ENCODE measurements at regions not wholly inside any gene's neighbourhood (a gene's known extent, or its start where the extent isn't known, plus 50 kb on each side); places are given as distances from the start of the nearest gene placed in this dataset.

DNA sequence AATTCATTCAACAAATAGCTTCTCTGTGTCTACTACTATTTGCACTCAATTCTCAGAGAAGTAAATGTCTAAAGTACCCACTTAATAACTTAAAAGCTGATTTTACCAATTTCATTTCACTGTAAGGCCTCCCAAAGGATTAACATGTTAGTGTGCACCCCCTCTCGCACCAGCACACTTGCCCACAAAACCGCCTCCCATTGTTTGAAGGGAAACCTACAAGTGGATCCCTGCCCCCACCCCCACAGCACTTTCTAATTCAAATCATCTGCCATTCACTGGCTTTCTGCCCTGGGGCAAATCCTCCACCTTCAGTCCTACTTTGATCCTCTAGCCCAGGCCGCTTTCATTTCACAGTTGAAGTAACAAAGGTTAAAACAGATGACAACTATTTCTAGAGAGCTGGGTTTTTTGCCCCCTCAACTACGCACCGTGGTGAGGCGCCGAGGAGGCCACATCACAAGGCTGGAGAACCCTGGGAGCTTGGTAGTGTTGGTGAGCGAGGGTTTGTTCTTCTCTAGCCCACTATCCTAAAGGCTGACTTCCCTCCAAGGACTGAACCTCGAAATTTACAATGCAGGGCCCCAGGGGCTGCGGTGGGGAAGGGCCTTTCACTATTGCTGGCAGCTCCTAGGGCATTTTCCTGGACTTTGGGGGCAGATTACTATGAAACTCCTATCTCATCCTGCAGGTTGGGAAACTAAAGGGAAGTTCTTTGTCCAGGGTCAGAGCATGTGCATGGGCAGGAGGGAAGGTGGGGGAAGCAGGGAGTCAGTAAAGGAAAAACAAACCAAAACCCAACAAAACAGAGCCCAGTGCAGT, 517.4 kb upstream of the ZMIZ1 start:
- DNase-seq, result no peak

- DNase-seq, result no peak
Observed at GRCh38 chr10:78552261-78552811, 516.4 kb upstream of the ZMIZ1 start.

- no peak for DNase-seq
Observed at GRCh38 chr10:78553792-78554191, 515.0 kb upstream of the ZMIZ1 start.

GRCh38 chr10:78555128-78555527, 513.6 kb upstream of the ZMIZ1 start:
- DNase-seq, result no peak

DNA sequence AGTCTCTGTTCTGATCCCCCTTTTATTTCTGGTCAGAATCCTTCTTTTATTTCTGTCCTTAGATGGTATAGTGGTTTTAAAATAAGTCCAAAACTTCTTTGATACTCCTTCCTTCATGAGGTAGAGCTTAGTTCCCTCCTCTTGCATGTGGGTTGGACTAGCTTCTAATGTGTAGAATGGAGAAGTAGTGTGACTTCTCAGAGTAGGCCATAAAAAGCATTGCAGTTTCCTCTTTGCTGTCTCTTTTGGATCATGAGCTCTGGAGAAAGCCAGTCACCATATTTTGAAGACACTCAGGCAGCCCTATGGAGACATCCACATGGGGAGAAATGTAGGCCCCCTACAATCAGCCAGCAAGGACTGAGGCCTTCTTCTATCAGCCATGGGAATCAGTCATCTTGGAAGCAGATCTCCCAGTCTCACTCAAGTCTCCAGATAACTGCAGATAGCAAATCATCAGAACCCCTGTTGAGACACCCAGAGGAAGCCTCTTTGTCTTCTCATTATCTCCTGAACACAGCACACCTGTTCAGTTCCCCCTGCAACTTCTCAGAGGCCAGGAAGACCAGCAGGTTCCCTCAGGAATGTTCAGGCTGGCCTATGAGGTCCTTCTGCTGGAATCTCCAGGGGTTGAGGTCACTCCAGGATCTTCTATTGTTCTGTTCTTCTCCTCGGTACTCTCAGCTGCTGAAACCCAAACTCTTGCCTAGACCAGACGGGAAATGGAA, 511.9 kb upstream of the ZMIZ1 start:
- DNase-seq, result no peak

DNA sequence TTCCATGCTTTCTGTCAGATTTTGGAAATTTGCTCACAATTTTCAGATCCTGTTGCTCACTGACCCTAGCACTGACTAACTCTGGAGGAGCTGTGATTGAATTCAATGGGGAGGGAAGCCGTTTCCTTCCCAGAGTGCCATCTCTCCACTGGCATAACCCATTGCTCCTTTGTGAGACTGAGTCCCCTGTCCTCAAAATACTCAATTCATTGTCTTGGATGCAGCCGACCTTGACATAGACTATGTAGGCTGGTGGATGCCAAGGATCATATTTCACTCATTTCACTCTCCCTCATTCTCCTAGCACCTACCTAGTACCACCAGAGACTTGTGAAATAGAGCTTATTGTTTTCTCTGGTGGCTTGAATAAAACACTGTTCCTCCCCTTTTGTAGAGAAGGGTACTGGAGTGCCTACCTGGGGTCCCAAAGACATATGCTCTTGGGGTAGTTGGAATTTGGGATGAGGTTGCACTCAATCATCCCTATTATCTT, 511.3 kb upstream of the ZMIZ1 start:
- DNase-seq, result no peak

- no peak for DNase-seq
Observed at GRCh38 chr10:78559661-78560340, 509.0 kb upstream of the ZMIZ1 start.

DNA sequence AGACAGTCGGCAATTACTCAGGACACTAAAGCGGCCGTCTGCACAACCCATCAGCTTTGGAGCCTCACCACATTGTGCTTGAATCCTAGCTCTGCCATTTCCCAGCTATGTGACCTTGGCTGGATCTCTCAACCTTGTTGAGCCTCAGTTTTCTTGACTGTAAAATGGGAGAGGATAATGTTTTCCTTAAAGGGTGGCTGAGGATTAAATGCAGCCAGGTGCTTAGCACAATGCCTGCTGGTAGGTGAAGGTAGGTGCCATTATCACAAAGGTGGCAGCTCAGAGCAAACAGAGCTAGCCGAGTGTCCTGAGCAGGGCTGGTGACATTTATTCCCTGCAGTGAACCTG, 508.5 kb upstream of the ZMIZ1 start:
- DNase-seq, result no peak

- DNase-seq, result no peak
Observed at GRCh38 chr10:78563314-78563713, 505.5 kb upstream of the ZMIZ1 start.

DNA sequence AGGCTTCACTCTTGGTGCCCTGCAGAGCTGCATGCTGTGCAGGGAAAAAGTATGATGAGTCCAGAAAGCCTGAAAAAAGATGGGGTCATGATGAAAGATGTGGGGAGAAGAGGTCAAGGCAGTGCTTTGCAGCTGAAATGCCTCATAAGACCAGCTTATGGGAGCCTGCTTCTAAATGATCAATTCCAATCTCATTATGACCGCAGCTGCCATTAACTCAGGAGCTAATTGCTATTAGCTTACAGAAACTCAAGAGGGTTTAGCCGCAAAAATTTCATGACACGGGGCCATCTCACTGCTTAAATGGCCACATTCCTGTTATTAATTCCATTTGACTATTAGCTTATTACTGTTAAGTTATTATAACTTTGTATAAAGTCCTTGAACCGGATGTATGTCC, 502.9 kb upstream of the ZMIZ1 start:
- DNase-seq, result no peak

DNA sequence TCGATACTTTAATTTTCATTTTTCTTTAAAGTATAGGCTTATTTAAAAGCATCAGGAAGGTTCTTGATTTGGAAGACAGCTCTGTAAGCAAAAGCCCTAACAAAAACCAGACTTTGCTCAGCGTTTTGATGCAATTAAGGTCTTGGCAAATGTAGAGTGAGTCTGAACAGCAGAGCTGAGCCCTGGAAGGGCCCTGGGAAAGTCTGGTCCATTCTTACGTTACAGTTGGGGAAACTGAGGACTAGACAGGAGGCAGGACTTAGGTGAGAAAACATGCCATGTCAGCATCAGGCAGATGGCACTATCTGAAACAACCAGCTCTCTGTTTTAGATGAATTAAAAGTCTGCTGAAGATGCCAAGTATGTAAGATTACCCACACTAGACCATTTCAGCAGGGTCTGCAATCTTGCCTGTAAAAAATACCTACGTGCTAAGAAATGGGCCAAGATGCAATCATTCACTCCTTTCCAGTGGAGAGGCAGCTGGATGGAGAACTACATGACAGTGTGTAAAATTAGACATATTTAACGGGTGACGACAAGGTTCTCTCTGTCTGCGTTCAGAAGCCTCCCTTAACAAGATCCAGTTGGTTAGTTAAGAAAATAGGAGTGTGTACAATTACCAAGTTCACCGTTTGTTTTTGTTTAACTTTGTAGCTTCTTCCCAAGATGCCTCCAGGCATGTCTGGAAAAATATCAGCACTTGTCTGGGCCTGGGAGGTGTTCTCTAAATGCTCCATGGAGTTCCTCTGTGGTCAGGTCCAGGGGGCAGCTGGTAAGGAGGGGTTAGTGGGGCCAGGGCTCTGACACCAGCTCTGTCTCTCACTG, 502.3 kb upstream of the ZMIZ1 start:
- DNase-seq, result no peak

DNA sequence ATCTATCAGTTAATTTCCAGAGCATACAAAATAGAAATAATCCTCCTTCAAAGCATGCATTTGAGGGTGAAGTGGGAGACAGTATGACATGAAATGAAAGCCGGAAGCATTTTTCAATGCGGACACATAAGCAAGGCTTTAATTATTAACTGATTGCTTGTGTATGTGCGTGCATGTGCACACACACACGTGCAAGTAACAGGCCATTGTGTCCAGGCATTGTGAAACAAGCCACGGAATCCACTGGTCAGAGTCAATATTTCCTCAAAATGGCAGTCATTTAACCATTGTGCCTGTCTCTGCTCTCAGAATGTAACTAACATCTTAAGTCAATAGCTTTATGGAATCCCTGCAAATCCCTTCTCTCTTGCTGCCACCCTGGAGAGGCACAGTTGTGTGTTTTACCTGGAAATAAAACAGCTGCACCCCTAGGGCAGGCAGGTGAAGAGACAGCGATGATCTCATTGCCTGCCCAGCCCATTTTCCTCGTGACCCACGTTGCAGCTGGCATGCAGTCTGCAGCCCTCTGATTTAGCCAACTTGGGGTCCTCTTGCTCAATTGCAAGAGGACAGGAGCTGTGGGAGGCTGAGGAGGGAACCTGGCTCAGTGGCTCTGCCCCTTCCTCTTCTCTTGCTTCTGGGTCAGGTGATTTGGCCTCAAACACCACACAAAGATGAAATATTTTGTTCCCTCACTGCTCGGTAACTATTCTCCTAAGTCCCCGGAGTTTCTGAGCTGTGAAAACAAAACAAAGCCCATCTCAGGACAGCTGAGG, 500.9 kb upstream of the ZMIZ1 start:
- DNase-seq, result no peak

DNA sequence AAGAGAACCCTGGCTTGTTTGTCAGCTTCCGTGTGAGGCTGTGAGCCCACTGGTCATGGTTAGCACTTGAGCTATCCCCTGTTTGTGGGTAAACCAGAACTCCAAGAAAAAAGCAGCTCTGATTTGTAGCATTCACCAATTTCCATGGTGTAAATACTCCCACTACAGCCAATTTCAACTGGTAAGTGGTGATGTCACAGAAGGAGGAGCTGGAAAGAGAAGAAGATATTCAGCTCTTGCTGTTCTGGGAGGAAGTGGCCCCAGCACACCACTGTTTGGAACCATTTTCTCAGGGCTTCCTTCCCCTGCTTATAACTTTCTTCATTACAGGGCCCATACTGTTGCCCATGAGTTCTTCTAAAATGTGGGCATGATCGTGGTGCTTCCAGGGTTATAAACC, 500.1 kb upstream of the ZMIZ1 start:
- no peak for DNase-seq

DNA sequence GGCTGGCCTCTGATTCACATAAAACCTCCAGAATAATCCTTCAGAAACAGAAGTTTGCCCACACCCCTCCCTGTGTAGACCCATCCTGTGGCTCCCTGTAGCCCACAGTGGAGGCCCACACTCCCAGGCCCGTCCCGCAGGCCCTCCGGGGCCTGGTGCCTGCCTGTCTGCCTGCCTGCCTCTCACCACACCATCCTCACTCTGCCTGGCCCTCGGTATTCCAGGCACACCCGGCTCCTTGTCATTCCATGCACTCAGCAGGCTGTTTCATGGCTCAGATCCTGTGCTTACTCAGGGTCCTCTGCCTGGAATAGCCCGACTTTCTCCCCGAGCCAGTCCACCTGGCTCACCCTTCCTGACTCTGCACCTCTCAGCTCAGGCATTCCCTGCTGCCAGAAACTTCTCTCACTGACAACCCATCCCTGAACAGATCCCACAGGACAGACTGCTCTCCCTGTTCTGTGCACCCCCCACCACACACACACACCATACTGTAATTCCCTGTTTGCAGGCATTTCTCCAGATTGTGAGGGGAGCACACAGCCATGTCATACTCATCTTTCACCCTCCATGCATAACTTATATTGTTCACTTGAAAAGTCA, 498.0 kb upstream of the ZMIZ1 start:
- no peak for DNase-seq

DNA sequence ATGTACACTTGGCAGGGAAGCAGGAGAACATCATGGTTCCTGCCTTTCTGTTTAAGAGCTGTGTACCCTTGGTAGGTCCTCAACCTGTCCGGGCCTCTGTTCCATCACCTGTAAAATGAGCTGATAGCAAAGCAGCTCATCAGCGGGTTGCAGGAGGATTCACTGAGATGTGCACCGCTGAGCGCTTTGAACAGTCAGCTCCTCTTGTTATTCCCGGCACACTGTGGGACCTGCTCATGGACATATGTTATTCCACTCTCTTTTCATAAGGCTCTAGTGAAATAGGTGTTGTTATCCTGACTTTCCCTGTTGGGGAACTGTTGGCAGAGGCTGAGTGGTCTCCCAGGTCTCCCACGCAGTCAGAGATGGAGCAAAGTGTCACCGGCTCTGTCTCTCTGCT, 497.5 kb upstream of the ZMIZ1 start:
- DNase-seq, result no peak

GRCh38 chr10:78571891-78572290, 496.9 kb upstream of the ZMIZ1 start:
- DNase-seq, result no peak

- DNase-seq, result no peak
Observed at GRCh38 chr10:78572565-78572964, 496.2 kb upstream of the ZMIZ1 start.

GRCh38 chr10:78574547-78574946, 494.2 kb upstream of the ZMIZ1 start:
- no peak for DNase-seq

GRCh38 chr10:78575400-78575799, 493.4 kb upstream of the ZMIZ1 start:
- DNase-seq, result no peak

DNA sequence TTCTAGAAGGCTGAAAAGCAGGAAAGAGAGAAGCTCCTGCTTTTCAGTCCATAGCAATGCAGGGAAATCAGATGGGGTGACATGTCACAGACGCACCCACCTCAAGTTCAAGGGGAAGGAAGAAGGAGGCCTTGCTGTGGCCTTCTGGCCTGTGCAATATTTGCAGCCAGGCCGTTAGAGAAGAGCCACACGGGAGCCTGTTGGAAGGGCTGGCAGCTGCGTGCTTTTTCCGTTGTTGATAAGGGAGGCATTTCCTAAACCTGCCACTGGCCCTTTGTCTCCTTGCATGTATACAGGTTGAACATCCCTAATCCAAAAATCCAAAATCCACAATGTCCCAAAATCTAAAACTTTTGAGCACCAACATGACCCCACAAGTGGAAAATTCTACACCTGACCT, 492.5 kb upstream of the ZMIZ1 start:
- no peak for DNase-seq

DNA sequence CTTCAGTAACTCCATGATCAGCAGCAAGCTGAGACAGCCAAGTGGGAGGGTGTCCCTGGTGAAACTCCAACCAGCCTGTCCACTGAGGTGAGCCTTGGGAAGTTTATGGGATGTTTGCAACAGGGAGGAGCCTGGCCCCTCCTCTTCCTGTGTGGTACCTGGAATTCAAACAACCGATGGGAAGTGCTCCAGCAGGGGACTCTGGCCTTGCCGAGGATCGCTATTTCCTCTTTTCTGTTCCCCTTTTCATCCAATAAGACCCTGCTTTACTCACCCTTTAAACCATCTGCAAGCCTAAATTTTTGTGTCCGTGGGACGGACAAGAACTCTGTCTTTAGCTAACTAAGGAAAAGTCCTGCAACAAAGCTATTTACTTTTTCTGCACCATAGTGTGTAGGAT, 491.1 kb upstream of the ZMIZ1 start:
- DNase-seq, result no peak

Measured in activated T-cell treated with anti-CD3 and anti-CD28 coated beads, Interleukin-2, amount 50 U/mL, for 1 hour (primary cell).